Tibial artery (tissue), 4 donors: ENCODE measurements at regions not wholly inside any gene's neighbourhood (a gene's known extent, or its start where the extent isn't known, plus 50 kb on each side); places are given as distances from the start of the nearest gene placed in this dataset.

Source experiments
- DNase-seq, 2 donors: peaks; one replicate each; pipeline ENCODE4 v3.0.0-alpha.2; 2019
- H3K27ac ChIP-seq, 2 donors: fragments of 200-600 bp; sonication (generic) in 1 of 2; 1 replicate in 1 of 2; 2 replicates in 1 of 2; pipeline ENCODE4 v1.5.1; 2018 to 2019; ENCODE audit warnings: mild to moderate bottlenecking in 1 of 2
- H3K27me3 ChIP-seq, 2 donors: fragments of 200-600 bp; sonication (generic) in 1 of 2; one replicate each; pipeline versions ENCODE4 v1.5.1 to v1.6.0; 2016 to 2019
- H3K36me3 ChIP-seq, 3 donors: fragments of 200-600 bp; sonication (generic) in 2 of 3; one replicate each; pipeline ENCODE4 v1.5.1; 2016 to 2019; ENCODE audit warnings: mild to moderate bottlenecking in 2 of 3
- H3K4me1 ChIP-seq, 4 donors: fragments of 200-600 bp; sonication (generic) in 2 of 4; 1 replicate in 3 of 4; 2 replicates in 1 of 4; pipeline ENCODE4 v1.5.1; 2016 to 2019
- H3K4me3 ChIP-seq, 2 donors: fragments of 200-600 bp; sonication (generic) in 1 of 2; 1 replicate in 1 of 2; 2 replicates in 1 of 2; pipeline ENCODE4 v1.5.1; 2018 to 2019; ENCODE audit warnings: mild to moderate bottlenecking in 2 of 2
- H3K9me3 ChIP-seq, 3 donors: fragments of 200-600 bp; sonication (generic) in 1 of 3; one replicate each; pipeline ENCODE4 v1.5.1; 2016 to 2019
- intact Hi-C: fragments of 100-400 bp; cut with DNase I; formaldehyde crosslinking; loops from one replicate; pipeline ENCODE4 v1.15.0; 2023; ENCODE audit warnings: low total_unique reads
- TF ChIP-seq, protein P1 (sequence below), 2 experiments: fragments of 200-600 bp in 1 of 2; fragments of 450-650 bp in 1 of 2; IDR thresholded peaks; one replicate each; pipeline ENCODE4 v1.5.1; 2017 to 2019; ENCODE audit warnings: antibody characterized with exemption in 2 of 2, mild to moderate bottlenecking in 1 of 2, moderate library complexity in 1 of 2

DNA sequence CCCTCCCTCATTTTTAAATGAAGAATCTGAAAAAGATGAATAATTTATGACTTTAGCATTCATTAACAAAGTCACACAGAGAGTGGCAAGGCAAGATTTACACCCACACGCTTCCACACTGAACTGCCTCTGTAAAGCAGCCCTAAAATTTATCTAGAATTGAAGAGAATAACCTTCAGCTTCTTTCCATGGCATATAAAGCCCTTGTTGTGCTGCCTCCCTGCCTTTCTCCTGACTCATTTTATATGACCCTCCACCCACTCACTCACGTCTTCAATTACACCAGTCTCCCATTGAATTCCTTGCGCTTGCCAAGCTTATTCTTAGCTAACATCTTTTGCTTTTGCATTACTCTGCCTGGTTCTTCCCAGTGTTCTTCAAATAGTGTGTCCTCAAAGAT lies 2649.3 kb downstream of the PCDH7 start:
- H3K36me3 ChIP-seq: no peaks in the 10 kb centered on the region
- TF ChIP-seq, protein P1, sequence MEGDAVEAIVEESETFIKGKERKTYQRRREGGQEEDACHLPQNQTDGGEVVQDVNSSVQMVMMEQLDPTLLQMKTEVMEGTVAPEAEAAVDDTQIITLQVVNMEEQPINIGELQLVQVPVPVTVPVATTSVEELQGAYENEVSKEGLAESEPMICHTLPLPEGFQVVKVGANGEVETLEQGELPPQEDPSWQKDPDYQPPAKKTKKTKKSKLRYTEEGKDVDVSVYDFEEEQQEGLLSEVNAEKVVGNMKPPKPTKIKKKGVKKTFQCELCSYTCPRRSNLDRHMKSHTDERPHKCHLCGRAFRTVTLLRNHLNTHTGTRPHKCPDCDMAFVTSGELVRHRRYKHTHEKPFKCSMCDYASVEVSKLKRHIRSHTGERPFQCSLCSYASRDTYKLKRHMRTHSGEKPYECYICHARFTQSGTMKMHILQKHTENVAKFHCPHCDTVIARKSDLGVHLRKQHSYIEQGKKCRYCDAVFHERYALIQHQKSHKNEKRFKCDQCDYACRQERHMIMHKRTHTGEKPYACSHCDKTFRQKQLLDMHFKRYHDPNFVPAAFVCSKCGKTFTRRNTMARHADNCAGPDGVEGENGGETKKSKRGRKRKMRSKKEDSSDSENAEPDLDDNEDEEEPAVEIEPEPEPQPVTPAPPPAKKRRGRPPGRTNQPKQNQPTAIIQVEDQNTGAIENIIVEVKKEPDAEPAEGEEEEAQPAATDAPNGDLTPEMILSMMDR (IDR thresholded peaks at IDR 0.05): no peak
- H3K9me3 ChIP-seq: no peaks in the 10 kb centered on the region
- intact Hi-C loops: no loop called here
- no peak overlapping the region for H3K27ac ChIP-seq
- H3K4me1 ChIP-seq: no peaks in the 10 kb centered on the region
- no peak for DNase-seq
- H3K4me3 ChIP-seq: no peak overlapping the region
- no peaks in the 10 kb centered on the region for H3K27me3 ChIP-seq

DNA sequence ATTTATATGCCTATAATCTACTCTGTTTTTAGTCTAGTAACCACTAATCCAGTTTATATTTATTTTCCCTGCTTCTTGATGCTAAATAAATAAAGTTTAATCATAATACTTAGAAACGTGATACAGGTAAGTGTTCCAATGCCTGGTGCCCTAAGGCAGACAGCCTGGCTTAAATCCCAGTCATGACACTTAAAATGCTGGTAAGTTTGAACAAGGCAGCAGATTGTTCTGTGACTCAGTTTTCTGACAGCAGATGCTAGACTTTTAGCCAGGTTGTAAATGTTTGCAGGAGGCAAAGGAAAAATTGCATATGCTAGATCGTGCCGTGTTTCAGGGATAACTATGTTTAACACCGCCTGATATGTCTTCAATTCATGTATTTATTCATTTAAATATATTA lies 2661.6 kb downstream of the PCDH7 start:
- Histone ChIP-seq H3K4me3 (no peak overlapping the region), H3K27me3 (no peaks in the 10 kb centered on the region), H3K9me3 (peaks cover 0 to 5% (median 0%) of the 10 kb centered on the region in 3 donors), H3K27ac (no peak overlapping the region), H3K4me1 (no peaks in the 10 kb centered on the region), H3K36me3 (no peaks in the 10 kb centered on the region)
- DNase-seq: no peak
- TF ChIP-seq, protein P1 (IDR thresholded peaks at IDR 0.05): no peak
- intact Hi-C loops: no loop called here

DNA sequence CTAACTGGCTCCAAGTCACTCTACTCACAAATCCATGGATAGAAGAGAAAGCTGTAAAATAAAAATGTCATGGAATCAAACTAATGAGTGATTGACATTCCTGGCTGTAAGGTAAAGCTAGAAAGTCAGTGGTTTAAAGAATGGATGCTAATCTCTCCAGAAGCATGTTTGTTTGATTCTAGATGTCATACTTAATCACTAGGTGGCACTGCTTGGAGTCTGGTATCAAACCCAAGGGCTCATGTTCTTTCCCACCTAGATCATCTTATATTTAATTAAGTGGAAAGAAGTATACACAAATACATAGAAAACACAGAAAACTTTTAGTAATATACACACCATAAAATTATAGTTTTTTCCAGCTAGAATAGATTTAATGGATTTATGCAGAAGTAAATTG lies 2666.6 kb downstream of the PCDH7 start:
- Histone ChIP-seq H3K27ac (no peak overlapping the region), H3K4me1 (no peaks in the 10 kb centered on the region), H3K4me3 (no peak overlapping the region), H3K9me3 (peaks cover 0 to 5% (median 0%) of the 10 kb centered on the region in 3 donors), H3K36me3 (no peaks in the 10 kb centered on the region), H3K27me3 (no peaks in the 10 kb centered on the region)
- TF ChIP-seq, protein P1 (IDR thresholded peaks at IDR 0.05): no peak
- intact Hi-C loops: no loop called here
- no peak for DNase-seq

DNA sequence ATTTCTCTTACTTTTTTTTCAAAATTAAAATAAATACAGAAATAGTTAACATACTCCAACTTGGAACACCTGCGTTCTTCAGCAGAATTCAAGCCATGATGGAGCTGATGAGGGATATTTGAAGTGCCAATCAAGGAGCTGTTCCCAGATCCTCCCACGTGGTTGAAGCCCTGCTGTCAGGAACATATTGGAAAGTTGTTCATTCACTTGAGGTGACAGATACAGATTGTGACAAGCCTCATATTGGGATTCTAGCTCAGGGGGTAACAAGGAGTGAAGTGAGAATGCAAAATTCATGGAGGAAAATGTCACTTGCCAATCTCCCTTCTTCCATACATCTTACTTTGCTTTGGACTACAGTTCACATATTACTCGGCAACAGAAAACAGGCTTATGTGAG lies 2670.8 kb downstream of the PCDH7 start:
- Histone ChIP-seq H3K36me3 (no peaks in the 10 kb centered on the region), H3K27me3 (no peaks in the 10 kb centered on the region), H3K27ac (no peak overlapping the region), H3K9me3 (no peaks in the 10 kb centered on the region), H3K4me1 (no peaks in the 10 kb centered on the region), H3K4me3 (no peak overlapping the region)
- intact Hi-C loops: no loop called here
- DNase-seq: no peak
- TF ChIP-seq, protein P1 (IDR thresholded peaks at IDR 0.05): no peak

DNA sequence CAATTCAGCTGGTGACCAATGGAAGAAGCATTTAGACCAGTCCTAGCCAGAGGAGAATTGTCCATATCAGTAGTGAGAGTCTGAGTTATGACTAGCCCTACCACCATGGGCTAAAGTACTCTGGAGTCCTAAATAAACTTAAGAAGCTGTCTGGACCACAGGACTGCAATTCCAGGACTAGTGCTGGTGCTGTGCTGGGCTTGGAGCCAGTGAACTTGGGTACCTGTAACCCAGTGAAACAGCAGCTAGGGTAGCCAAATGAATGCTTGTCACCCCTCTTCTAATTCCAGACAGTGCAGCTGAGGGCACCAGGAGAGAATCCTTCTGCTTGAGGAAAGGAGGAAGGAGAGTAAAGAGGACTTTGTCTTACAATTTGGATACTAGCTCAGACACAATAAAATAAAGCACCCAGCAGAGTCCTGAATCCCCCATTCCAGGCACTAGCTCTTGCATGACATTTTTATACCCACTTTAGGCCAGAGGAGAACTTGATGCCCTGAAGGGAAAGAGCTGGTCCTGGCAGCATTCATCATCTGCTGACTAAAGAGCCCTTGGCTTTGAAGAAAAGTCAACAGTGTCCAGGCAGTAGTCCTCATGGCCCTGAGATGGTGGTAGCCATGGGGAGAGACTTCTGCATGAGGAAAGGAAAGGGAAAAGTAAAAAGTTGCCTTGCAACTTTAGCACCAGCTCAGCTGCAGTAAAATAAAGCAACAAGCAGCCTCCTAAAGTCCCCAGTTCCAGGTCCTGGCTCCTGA lies 2675.7 kb downstream of the PCDH7 start:
- H3K36me3 ChIP-seq: no peaks in the 10 kb centered on the region
- TF ChIP-seq, protein P1 (IDR thresholded peaks at IDR 0.05): no peak
- intact Hi-C loops: no loop called here
- no peaks in the 10 kb centered on the region for H3K9me3 ChIP-seq
- no peak overlapping the region for H3K4me3 ChIP-seq
- no peak overlapping the region for H3K27ac ChIP-seq
- no peaks in the 10 kb centered on the region for H3K27me3 ChIP-seq
- H3K4me1 ChIP-seq: no peaks in the 10 kb centered on the region
- no peak for DNase-seq
